NCI-H128 (cell line): ENCODE measurements at regions not wholly inside any gene's neighbourhood (a gene's known extent, or its start where the extent isn't known, plus 50 kb on each side); places are given as distances from the start of the nearest gene placed in this dataset.

Source experiments
- DNase-seq: peaks from one replicate; lab custom pipeline; 2025; ENCODE audit not compliant: unreplicated experiment; lab: John Stamatoyannopoulos, UW

GRCh38 chr9:99573085-99573484 lies 248.6 kb upstream of the NR4A3 start:
- DNase-seq, result no peak

- no peak for DNase-seq
Observed at GRCh38 chr9:99573886-99574285, 247.8 kb upstream of the NR4A3 start.

GRCh38 chr9:99576002-99576401 lies 245.7 kb upstream of the NR4A3 start:
- no peak for DNase-seq

- DNase-seq, result no peak
Observed at GRCh38 chr9:99576876-99577275, 244.8 kb upstream of the NR4A3 start.

GRCh38 chr9:99577351-99577750 lies 244.3 kb upstream of the NR4A3 start:
- no peak for DNase-seq

- DNase-seq, result no peak
Observed at GRCh38 chr9:99578666-99579065, 243.0 kb upstream of the NR4A3 start.

- DNase-seq, result no peak
Observed at GRCh38 chr9:99579964-99580363, 241.7 kb upstream of the NR4A3 start.

GRCh38 chr9:99582814-99583213 lies 238.9 kb upstream of the NR4A3 start:
- no peak for DNase-seq

- no peak for DNase-seq
Observed at GRCh38 chr9:99588299-99588698, 233.4 kb upstream of the NR4A3 start.

- DNase-seq, result no peak
Observed at GRCh38 chr9:99588747-99589146, 232.9 kb upstream of the NR4A3 start.

GRCh38 chr9:99590410-99590809 lies 231.3 kb upstream of the NR4A3 start:
- DNase-seq, result no peak

GRCh38 chr9:99590840-99591239 lies 230.8 kb upstream of the NR4A3 start:
- DNase-seq, result no peak

- no peak for DNase-seq
Observed at GRCh38 chr9:99591770-99592169, 229.9 kb upstream of the NR4A3 start.

- no peak for DNase-seq
Observed at GRCh38 chr9:99592834-99593574, 228.7 kb upstream of the NR4A3 start.

- no peak for DNase-seq
Observed at GRCh38 chr9:99593610-99594009, 228.1 kb upstream of the NR4A3 start.

- DNase-seq, result no peak
Observed at GRCh38 chr9:99594056-99594780, 227.5 kb upstream of the NR4A3 start.

GRCh38 chr9:99595796-99596195 lies 225.9 kb upstream of the NR4A3 start:
- no peak for DNase-seq

- DNase-seq, result no peak
Observed at GRCh38 chr9:99601571-99602111, 220.0 kb upstream of the NR4A3 start.

GRCh38 chr9:99602854-99603253 lies 218.8 kb upstream of the NR4A3 start:
- no peak for DNase-seq

GRCh38 chr9:99605016-99605743 lies 216.5 kb upstream of the NR4A3 start:
- no peak for DNase-seq

GRCh38 chr9:99606296-99606695 lies 215.4 kb upstream of the NR4A3 start:
- no peak for DNase-seq

- no peak for DNase-seq
Observed at GRCh38 chr9:99606957-99607356, 214.7 kb upstream of the NR4A3 start.
